ENCODE measurements at regions not wholly inside any gene's neighbourhood (a gene's known extent, or its start where the extent isn't known, plus 50 kb on each side); places are given as distances from the start of the nearest gene placed in this dataset.
A peak's percentile ranks its signal among the peaks of the same experiment; 100 is the strongest.

- H4K20me1 ChIP-seq (ENCODE audit: control insufficient read depth, insufficient read depth, insufficient read length), result no peaks in the 10 kb centered on the region
- DNase-seq, result peak; percentile 66
- H3K79me1 ChIP-seq (ENCODE audit: insufficient read depth, low read depth, low read length, poor library complexity, severe bottlenecking), result no peaks in the 10 kb centered on the region
- peak overlapping the region; percentile 39 for H3K18ac ChIP-seq (ENCODE audit: insufficient read length, low read depth, low read length)
- no peak overlapping the region for H2BK5ac ChIP-seq (ENCODE audit: insufficient read length, low read length)
- Mint-ChIP-seq H3K27me3 (ENCODE audit: low read depth) (no peaks in the 10 kb centered on the region; the same call in 1 of the 2 replicates), H3K4me3 (no peak overlapping the region), H3K9me3 (peaks cover 6 to 10% of the 10 kb centered on the region in 2 experiments; a peak in 4 of 5 replicates), H3K36me3 (ENCODE audit: insufficient read depth in 1 of 3, low read depth in 3 of 3) (peaks cover 0 to 8% (median 3%) of the 10 kb centered on the region in 3 experiments; a peak in 2 of 7 replicates), H3K4me1 (peaks cover 12 to 14% of the 10 kb centered on the region in 2 experiments), H3K27ac (peak overlapping the region; percentile 60 to 77 (median 71))
- H3K27ac ChIP-seq (ENCODE audit: insufficient read length, low read depth, low read length), result peak overlapping the region; percentile 12
- H4K8ac ChIP-seq (replicated peaks; ENCODE audit: insufficient read length, low read depth, low read length), result no peak overlapping the region
- H4K5ac ChIP-seq (ENCODE audit: insufficient read length, low read depth, low read length), result no peak overlapping the region
- no peaks in the 10 kb centered on the region for H3K79me2 ChIP-seq (ENCODE audit: insufficient read depth, low read length)
- H3K27me3 ChIP-seq (ENCODE audit: insufficient read depth, low read length), result no peaks in the 10 kb centered on the region
- no peaks in the 10 kb centered on the region for H3K23me2 ChIP-seq (ENCODE audit: insufficient read length, low read depth, low read length, poor library complexity, severe bottlenecking)
- no CpG with 5 or more reads among the region's 5 CpGs for WGBS (ENCODE audit: extremely low coverage, insufficient read length, low lambda C conversion rate)
- H2BK20ac ChIP-seq (ENCODE audit: low read depth, low read length, poor library complexity, severe bottlenecking), result no peak overlapping the region
- H2BK12ac ChIP-seq (ENCODE audit: insufficient read length, low read depth, low read length), result no peak overlapping the region
- peaks cover 3% of the 10 kb centered on the region; the same call in 1 of the 2 replicates for H3K4me1 ChIP-seq (ENCODE audit: insufficient read depth, low read length)
- H3K14ac ChIP-seq (ENCODE audit: insufficient read depth, low read length), result no peak overlapping the region
- H3K4me2 ChIP-seq (ENCODE audit: insufficient read depth, insufficient read length, low read length), result no peak overlapping the region
- H3K9me3 ChIP-seq (ENCODE audit: control insufficient read depth, low read depth, low read length), result no peaks in the 10 kb centered on the region
- no peak overlapping the region for H2BK15ac ChIP-seq (ENCODE audit: low read depth, low read length)
- no peak overlapping the region for H2BK120ac ChIP-seq (ENCODE audit: low read depth, low read length, poor library complexity, severe bottlenecking)
- H3T11ph ChIP-seq (ENCODE audit: low read length), result no peak overlapping the region
- no peak overlapping the region for H3K9ac ChIP-seq (ENCODE audit: extremely low read depth, insufficient read length, low read length)
- no peak overlapping the region for H3K23ac ChIP-seq (ENCODE audit: insufficient read length, low read depth, low read length)
- no peak overlapping the region for H4K91ac ChIP-seq (ENCODE audit: insufficient read length, low read depth, low read length)
- no peak overlapping the region for H3K56ac ChIP-seq (ENCODE audit: insufficient read length, low read depth, low read length)
- H2AFZ ChIP-seq (ENCODE audit: low read length), result peak overlapping the region; percentile 12
- no peak overlapping the region for H3K4ac ChIP-seq (ENCODE audit: low read depth, low read length)
- no peak overlapping the region for H2AK5ac ChIP-seq (ENCODE audit: insufficient read length, low read length)
- peak; percentile 77 for TF ChIP-seq CTCF (conservative IDR thresholded peaks at IDR 0.05)
These were observed 75.7 kb upstream of the CCDC71L start for GRCh38 chr7:106736508-106737201.
